ENCODE measurements at regions not wholly inside any gene's neighbourhood (a gene's known extent, or its start where the extent isn't known, plus 50 kb on each side); places are given as distances from the start of the nearest gene placed in this dataset.

DNA sequence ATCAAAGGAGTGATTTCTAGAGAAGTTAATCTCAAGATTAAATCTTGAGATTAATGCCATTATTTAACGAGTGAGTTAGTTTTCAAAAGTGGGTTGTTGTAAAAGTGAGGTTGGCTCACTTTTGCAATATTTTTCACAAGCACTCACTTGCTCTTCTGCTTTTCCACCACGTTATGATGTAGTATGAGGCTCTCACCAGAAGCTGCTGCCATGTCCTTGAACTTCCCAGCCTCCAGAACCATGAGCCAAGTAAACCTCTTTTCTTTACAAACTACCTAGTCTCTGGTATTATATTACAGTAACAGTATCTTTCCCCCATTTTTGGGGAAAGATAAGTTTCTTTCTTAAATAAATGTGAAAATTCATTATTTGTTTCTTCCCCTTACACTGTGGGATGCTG is 227.6 kb upstream of the ZFP64 start (continued):
- TF ChIP-seq CTCF (IDR thresholded peaks at IDR 0.05; ENCODE audit: control extremely low read depth in 1 of 3, insufficient read depth in 1 of 3, low read depth in 1 of 3, low read length in 3 of 3) = no peak
- TF ChIP-seq KDM4A (IDR thresholded peaks at IDR 0.05; ENCODE audit: low read depth, low read length, severe bottlenecking) = no peak
- TF ChIP-seq CHD7 (IDR thresholded peaks at IDR 0.05; ENCODE audit: insufficient replicate concordance, low read length) = no peak

Data from H1 (cell line).